ENCODE measurements at regions not wholly inside any gene's neighbourhood (a gene's known extent, or its start where the extent isn't known, plus 50 kb on each side); places are given as distances from the start of the nearest gene placed in this dataset.

- Histone ChIP-seq H3K4me3 (ENCODE audit: low read depth, low read length) (no peak overlapping the region), H3K27me3 (ENCODE audit: control insufficient read depth, insufficient read depth, low read length) (peaks cover 3% of the 10 kb centered on the region), H3K27ac (ENCODE audit: low read depth, low read length) (no peak overlapping the region), H3K9me3 (ENCODE audit: control insufficient read depth, insufficient read depth, low read length) (no peaks in the 10 kb centered on the region)
- DNase-seq (ENCODE audit: low read depth, low spot score): no peak
- ChIA-PET POLR2A (no interaction called here), CTCF (no interaction called here)
- TF ChIP-seq CTCF (IDR thresholded peaks at IDR 0.05; ENCODE audit: low read depth, low read length): no peak
Observed at GRCh38 chr9:88242879-88243278, 104.6 kb upstream of the SPATA31C2 start.

GRCh38 chr9:88237991-88238571 lies 99.8 kb upstream of the SPATA31C2 start:
- Histone ChIP-seq H3K4me3 (ENCODE audit: low read depth, low read length) (no peak overlapping the region), H3K9me3 (ENCODE audit: control insufficient read depth, insufficient read depth, low read length) (no peaks in the 10 kb centered on the region), H3K27me3 (ENCODE audit: control insufficient read depth, insufficient read depth, low read length) (peaks cover 2% of the 10 kb centered on the region), H3K27ac (ENCODE audit: low read depth, low read length) (no peak overlapping the region)
- no peak for DNase-seq (ENCODE audit: low read depth, low spot score)
- CTCF ChIA-PET: no interaction called here
- TF ChIP-seq CTCF (IDR thresholded peaks at IDR 0.05; ENCODE audit: low read depth, low read length): no peak
- POLR2A ChIA-PET: no interaction called here

- Histone ChIP-seq H3K27ac (ENCODE audit: low read depth, low read length) (no peak overlapping the region), H3K27me3 (ENCODE audit: control insufficient read depth, insufficient read depth, low read length) (peaks cover 2% of the 10 kb centered on the region), H3K4me3 (ENCODE audit: low read depth, low read length) (no peak overlapping the region), H3K9me3 (ENCODE audit: control insufficient read depth, insufficient read depth, low read length) (no peaks in the 10 kb centered on the region)
- ChIA-PET POLR2A (no interaction called here), CTCF (interaction anchor here (1.0 kb wide), 1 partner anchor 342 kb away, joined by 3 read pairs; no protein-coding TSS in a partner anchor)
- no peak for TF ChIP-seq CTCF (IDR thresholded peaks at IDR 0.05; ENCODE audit: low read depth, low read length)
- no peak for DNase-seq (ENCODE audit: low read depth, low spot score)
Observed at GRCh38 chr9:88237479-88237961, 99.2 kb upstream of the SPATA31C2 start.

- POLR2A ChIA-PET: no interaction called here
- no peak for TF ChIP-seq CTCF (IDR thresholded peaks at IDR 0.05; ENCODE audit: low read depth, low read length)
- Histone ChIP-seq H3K4me3 (ENCODE audit: low read depth, low read length) (no peak overlapping the region), H3K9me3 (ENCODE audit: control insufficient read depth, insufficient read depth, low read length) (no peaks in the 10 kb centered on the region), H3K27me3 (ENCODE audit: control insufficient read depth, insufficient read depth, low read length) (peaks cover 2% of the 10 kb centered on the region), H3K27ac (ENCODE audit: low read depth, low read length) (no peak overlapping the region)
- CTCF ChIA-PET: interaction anchor here (0.6 to 1.0 kb wide), 2 partner anchors 156 to 343 kb away, joined by 3 to 5 read pairs; no protein-coding TSS in a partner anchor
- DNase-seq (ENCODE audit: low read depth, low spot score): no peak
Observed at GRCh38 chr9:88236511-88237478, 98.5 kb upstream of the SPATA31C2 start.

GRCh38 chr9:88235615-88236014 lies 97.3 kb upstream of the SPATA31C2 start:
- TF ChIP-seq CTCF (IDR thresholded peaks at IDR 0.05; ENCODE audit: low read depth, low read length): no peak
- no peak overlapping the region for H3K4me3 ChIP-seq (ENCODE audit: low read depth, low read length)
- no peaks in the 10 kb centered on the region for H3K9me3 ChIP-seq (ENCODE audit: control insufficient read depth, insufficient read depth, low read length)
- ChIA-PET CTCF (no interaction called here), POLR2A (no interaction called here)
- H3K27me3 ChIP-seq (ENCODE audit: control insufficient read depth, insufficient read depth, low read length): peaks cover 2% of the 10 kb centered on the region
- no peak overlapping the region for H3K27ac ChIP-seq (ENCODE audit: low read depth, low read length)
- no peak for DNase-seq (ENCODE audit: low read depth, low spot score)
